NCI-H2107 (cell line): ENCODE measurements at regions not wholly inside any gene's neighbourhood (a gene's known extent, or its start where the extent isn't known, plus 50 kb on each side); places are given as distances from the start of the nearest gene placed in this dataset.
"Not testable (repeated sequence)": the region's sequence is repeated elsewhere in the genome, so short reads cannot be mapped to it uniquely, and the experiment has no call there.

ENCODE experiments used
- DNase-seq: peaks from one replicate; lab custom pipeline; 2025; lab: John Stamatoyannopoulos, UW

GRCh38 chr19:28685802-28686201 lies 527.1 kb downstream of the UQCRFS1 start:
- no peak for DNase-seq

GRCh38 chr19:28685077-28685476 lies 527.9 kb downstream of the UQCRFS1 start:
- DNase-seq, result not testable (repeated sequence)

GRCh38 chr19:28680111-28680510 lies 532.8 kb downstream of the UQCRFS1 start:
- no peak for DNase-seq

GRCh38 chr19:28670836-28671235 lies 542.1 kb downstream of the UQCRFS1 start:
- no peak for DNase-seq

GRCh38 chr19:28669804-28670203 lies 543.1 kb downstream of the UQCRFS1 start:
- no peak for DNase-seq

GRCh38 chr19:28667348-28667977 lies 545.5 kb downstream of the UQCRFS1 start:
- no peak for DNase-seq

GRCh38 chr19:28665748-28666147 lies 547.2 kb downstream of the UQCRFS1 start:
- no peak for DNase-seq

- no peak for DNase-seq
These were observed 556.3 kb downstream of the UQCRFS1 start for GRCh38 chr19:28656644-28657043.

GRCh38 chr19:28655054-28655453 lies 557.9 kb downstream of the UQCRFS1 start:
- DNase-seq, result no peak

- DNase-seq, result no peak
These were observed 560.2 kb downstream of the UQCRFS1 start for GRCh38 chr19:28652765-28653164.

GRCh38 chr19:28646629-28647028 lies 566.3 kb downstream of the UQCRFS1 start:
- DNase-seq, result no peak

- no peak for DNase-seq
These were observed 568.7 kb downstream of the UQCRFS1 start for GRCh38 chr19:28644169-28644775.

GRCh38 chr19:28642787-28643683 lies 569.9 kb downstream of the UQCRFS1 start:
- DNase-seq, result no peak

- DNase-seq, result no peak
These were observed 571.6 kb downstream of the UQCRFS1 start for GRCh38 chr19:28641395-28641794.

GRCh38 chr19:28640506-28640905 lies 572.4 kb downstream of the UQCRFS1 start:
- DNase-seq, result no peak

GRCh38 chr19:28638445-28638844 lies 574.5 kb downstream of the UQCRFS1 start:
- no peak for DNase-seq

GRCh38 chr19:28636706-28637105 lies 576.2 kb downstream of the UQCRFS1 start:
- DNase-seq, result no peak

- DNase-seq, result no peak
These were observed 576.8 kb downstream of the UQCRFS1 start for GRCh38 chr19:28636016-28636629.

- DNase-seq, result no peak
These were observed 578.1 kb downstream of the UQCRFS1 start for GRCh38 chr19:28634837-28635236.

GRCh38 chr19:28634019-28634328 lies 579.0 kb downstream of the UQCRFS1 start:
- DNase-seq, result no peak

GRCh38 chr19:28633319-28634018 lies 579.5 kb downstream of the UQCRFS1 start:
- no peak for DNase-seq
